ENCODE measurements at regions not wholly inside any gene's neighbourhood (a gene's known extent, or its start where the extent isn't known, plus 50 kb on each side); places are given as distances from the start of the nearest gene placed in this dataset.

DNA sequence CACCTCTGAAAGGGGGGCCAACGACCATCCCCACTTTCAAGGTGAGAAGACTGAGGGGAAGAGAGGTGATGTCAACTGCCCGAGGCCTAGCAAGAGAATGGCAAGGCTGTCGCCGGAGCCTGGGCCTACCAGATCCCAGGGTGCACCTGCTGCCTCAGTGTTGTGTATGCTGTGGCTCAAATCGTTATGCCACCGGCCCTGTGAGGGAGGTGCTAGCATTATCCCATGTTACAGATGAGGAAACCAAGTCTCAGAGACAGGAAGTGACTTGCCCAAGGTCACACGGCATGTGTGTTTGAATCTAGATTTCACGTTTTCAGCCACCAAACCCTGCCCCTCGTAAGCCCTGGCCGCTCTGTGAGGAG is 152.5 kb downstream of the CEBPB start:
- DNase-seq (ENCODE audit: low read depth) = no peak
- TF ChIP-seq CTCF (IDR thresholded peaks at IDR 0.05; ENCODE audit: control insufficient read depth, insufficient read depth, low read depth, low read length, missing control alignments) = no peak
- H3K4me3 ChIP-seq (ENCODE audit: control insufficient read depth, low read depth, low read length) = no peak overlapping the region

GRCh38 chr20:50343490-50344179 is 153.0 kb downstream of the CEBPB start:
- TF ChIP-seq CTCF (IDR thresholded peaks at IDR 0.05; ENCODE audit: control insufficient read depth, insufficient read depth, low read depth, low read length, missing control alignments) = no peak
- DNase-seq (ENCODE audit: low read depth) = no peak
- H3K4me3 ChIP-seq (ENCODE audit: control insufficient read depth, low read depth, low read length) = no peak overlapping the region

- H3K4me3 ChIP-seq (ENCODE audit: control insufficient read depth, low read depth, low read length) = no peak overlapping the region
- DNase-seq (ENCODE audit: low read depth) = no peak
- TF ChIP-seq CTCF (IDR thresholded peaks at IDR 0.05; ENCODE audit: control insufficient read depth, insufficient read depth, low read depth, low read length, missing control alignments) = peak; percentile 35
Measured at GRCh38 chr20:50344232-50345071, 153.8 kb downstream of the CEBPB start.

GRCh38 chr20:50345712-50346373 is 155.2 kb downstream of the CEBPB start:
- H3K4me3 ChIP-seq (ENCODE audit: control insufficient read depth, low read depth, low read length) = no peak overlapping the region
- DNase-seq (ENCODE audit: low read depth) = no peak
- TF ChIP-seq CTCF (IDR thresholded peaks at IDR 0.05; ENCODE audit: control insufficient read depth, insufficient read depth, low read depth, low read length, missing control alignments) = no peak

GRCh38 chr20:50346374-50347283 is 156.0 kb downstream of the CEBPB start:
- H3K4me3 ChIP-seq (ENCODE audit: control insufficient read depth, low read depth, low read length) = no peak overlapping the region
- TF ChIP-seq CTCF (IDR thresholded peaks at IDR 0.05; ENCODE audit: control insufficient read depth, insufficient read depth, low read depth, low read length, missing control alignments) = no peak
- peak; percentile 76 for DNase-seq (ENCODE audit: low read depth)
